ENCODE measurements at regions not wholly inside any gene's neighbourhood (a gene's known extent, or its start where the extent isn't known, plus 50 kb on each side); places are given as distances from the start of the nearest gene placed in this dataset.

DNA sequence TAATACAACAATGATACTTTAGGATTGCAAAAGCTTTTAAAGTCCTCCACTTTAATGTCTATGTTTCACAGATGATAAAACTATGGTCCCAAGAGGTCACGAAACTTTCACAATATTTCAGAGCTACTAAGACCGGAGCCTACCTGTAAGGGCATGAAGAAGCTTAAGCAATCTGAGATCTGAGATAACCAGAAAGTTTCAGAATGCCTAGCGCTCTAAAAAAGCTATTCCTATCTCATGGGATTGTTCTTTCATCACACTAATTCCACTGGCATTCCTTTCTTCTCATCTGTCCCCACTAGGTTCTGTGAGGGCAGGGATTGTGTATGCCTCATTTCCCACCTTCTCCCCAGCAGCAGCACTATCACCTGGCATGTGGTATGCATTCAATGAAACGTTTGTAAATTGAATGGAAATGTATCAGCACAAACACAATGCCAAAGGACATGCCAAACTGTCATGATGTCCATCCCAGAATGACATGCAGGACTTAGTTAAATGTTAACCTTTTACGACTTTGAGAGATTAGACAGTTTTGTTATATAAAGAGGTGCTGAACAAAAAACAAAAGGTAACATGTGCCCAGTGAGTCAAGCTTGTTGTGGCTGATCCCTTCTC lies 104.7 kb upstream of the NR2F2 start:
- DNase-seq (ENCODE audit: low read depth) (peak; percentile 76), FAIRE-seq (peak; percentile 80)
- Histone ChIP-seq H3K27me3 (ENCODE audit: control insufficient read depth, insufficient read depth, low read length) (no peaks in the 10 kb centered on the region), H3K36me3 (ENCODE audit: control insufficient read depth, insufficient read depth, low read length) (no peaks in the 10 kb centered on the region), H3K4me3 (ENCODE audit: low read depth, low read length) (no peak overlapping the region)
- TF ChIP-seq, protein P1, sequence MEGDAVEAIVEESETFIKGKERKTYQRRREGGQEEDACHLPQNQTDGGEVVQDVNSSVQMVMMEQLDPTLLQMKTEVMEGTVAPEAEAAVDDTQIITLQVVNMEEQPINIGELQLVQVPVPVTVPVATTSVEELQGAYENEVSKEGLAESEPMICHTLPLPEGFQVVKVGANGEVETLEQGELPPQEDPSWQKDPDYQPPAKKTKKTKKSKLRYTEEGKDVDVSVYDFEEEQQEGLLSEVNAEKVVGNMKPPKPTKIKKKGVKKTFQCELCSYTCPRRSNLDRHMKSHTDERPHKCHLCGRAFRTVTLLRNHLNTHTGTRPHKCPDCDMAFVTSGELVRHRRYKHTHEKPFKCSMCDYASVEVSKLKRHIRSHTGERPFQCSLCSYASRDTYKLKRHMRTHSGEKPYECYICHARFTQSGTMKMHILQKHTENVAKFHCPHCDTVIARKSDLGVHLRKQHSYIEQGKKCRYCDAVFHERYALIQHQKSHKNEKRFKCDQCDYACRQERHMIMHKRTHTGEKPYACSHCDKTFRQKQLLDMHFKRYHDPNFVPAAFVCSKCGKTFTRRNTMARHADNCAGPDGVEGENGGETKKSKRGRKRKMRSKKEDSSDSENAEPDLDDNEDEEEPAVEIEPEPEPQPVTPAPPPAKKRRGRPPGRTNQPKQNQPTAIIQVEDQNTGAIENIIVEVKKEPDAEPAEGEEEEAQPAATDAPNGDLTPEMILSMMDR (IDR thresholded peaks at IDR 0.05; ENCODE audit: insufficient read depth, low read length, severe bottlenecking) = no peak

DNA sequence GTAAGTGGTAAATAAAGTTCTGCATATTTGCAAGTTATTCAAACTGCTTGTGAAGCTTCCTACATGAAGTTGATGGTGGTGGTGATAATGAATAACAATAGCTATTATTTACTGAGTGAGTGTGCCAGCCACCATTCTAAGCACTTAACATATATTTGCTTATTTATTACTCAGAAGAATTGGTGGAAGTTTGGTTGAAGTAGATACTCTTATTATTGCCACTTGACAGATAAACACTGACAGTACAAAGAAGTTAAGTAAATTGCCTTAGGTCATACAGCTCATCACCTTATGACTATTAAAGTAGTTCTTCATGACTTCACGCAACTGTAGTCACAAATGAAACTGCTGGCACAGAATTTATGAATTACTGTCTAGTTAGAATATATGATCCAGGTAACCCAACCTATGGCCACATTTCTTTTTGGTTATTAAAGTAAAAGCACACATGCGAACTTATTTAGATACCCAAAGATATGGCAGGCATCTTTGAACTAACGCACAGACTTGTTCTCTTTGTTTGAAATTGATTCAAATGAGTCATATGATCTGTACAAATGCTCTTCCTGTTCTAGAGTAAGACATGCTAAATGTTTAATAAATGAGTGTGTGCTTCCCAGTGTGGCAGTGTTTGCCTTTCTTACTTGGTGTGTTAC lies 99.8 kb upstream of the NR2F2 start:
- H3K4me3 ChIP-seq (ENCODE audit: low read depth, low read length) = no peak overlapping the region
- peak; percentile 96 for DNase-seq (ENCODE audit: low read depth)
- no peak for FAIRE-seq
- TF ChIP-seq, protein P1 (IDR thresholded peaks at IDR 0.05; ENCODE audit: insufficient read depth, low read length, severe bottlenecking) = no peak
- H3K27me3 ChIP-seq (ENCODE audit: control insufficient read depth, insufficient read depth, low read length) = no peaks in the 10 kb centered on the region
- H3K36me3 ChIP-seq (ENCODE audit: control insufficient read depth, insufficient read depth, low read length) = no peaks in the 10 kb centered on the region

DNA sequence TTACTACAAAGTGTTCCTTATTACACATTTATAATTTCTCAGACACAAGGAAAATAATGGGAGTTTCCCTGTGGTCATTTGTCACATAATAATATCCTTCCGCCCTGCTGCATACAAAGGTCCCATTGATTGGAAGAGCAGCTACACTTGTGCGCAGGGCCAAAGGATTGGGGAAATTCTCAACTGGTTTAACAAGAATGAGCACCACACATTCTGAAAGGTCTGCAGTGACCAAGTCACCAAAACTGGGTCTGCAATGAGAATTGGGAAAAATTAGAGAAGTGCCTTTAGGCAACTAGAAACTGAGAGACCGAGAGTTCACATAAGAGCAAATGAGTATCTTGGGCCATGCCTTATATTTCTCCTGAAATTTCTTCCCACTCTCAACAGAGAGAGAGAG lies 98.2 kb upstream of the NR2F2 start:
- no peak for DNase-seq (ENCODE audit: low read depth)
- Histone ChIP-seq H3K4me3 (ENCODE audit: low read depth, low read length) (no peak overlapping the region), H3K36me3 (ENCODE audit: control insufficient read depth, insufficient read depth, low read length) (no peaks in the 10 kb centered on the region), H3K27me3 (ENCODE audit: control insufficient read depth, insufficient read depth, low read length) (no peaks in the 10 kb centered on the region)
- no peak for FAIRE-seq
- TF ChIP-seq, protein P1 (IDR thresholded peaks at IDR 0.05; ENCODE audit: insufficient read depth, low read length, severe bottlenecking) = no peak

DNA sequence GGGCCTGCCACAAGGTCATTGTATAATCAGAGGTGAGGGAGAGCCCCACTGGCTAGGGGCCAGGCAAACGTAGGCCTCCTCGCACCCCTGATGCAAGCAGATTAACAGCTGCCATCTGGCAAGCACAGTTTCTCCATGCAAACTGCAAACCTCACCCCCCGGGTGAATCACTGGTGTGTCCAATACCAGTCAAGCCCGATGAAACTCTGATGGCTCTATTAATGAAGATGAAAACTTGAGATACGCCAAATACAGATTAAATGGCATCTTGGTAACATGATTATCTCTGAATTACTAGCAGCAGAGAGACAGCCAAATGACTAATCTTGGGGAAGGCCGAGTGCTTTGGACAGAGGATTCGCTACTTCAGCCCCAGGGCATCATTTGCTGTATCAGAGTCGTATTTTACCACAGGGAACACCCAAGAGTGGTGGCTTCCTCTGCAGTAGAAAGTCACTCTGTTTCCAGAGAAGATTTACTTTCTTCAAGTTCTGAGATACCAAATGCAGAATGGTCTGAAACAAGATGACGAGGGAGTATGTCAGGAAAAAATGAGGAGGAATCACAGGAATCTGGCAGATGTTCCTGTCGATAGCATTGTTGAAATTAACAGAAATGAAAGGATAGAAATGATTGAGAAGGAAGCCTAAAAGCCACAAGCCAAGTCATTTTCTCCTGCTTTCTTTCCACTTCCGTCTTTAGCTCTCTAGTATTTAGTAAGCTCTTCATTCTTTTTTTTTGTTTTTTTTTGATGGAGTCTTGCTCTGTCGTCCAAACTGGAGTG lies 96.2 kb upstream of the NR2F2 start:
- H3K27me3 ChIP-seq (ENCODE audit: control insufficient read depth, insufficient read depth, low read length) = no peaks in the 10 kb centered on the region
- TF ChIP-seq, protein P1 (IDR thresholded peaks at IDR 0.05; ENCODE audit: insufficient read depth, low read length, severe bottlenecking) = no peak
- DNase-seq (ENCODE audit: low read depth) (peak; percentile 36), FAIRE-seq (no peak)
- no peak overlapping the region for H3K4me3 ChIP-seq (ENCODE audit: low read depth, low read length)
- H3K36me3 ChIP-seq (ENCODE audit: control insufficient read depth, insufficient read depth, low read length) = no peaks in the 10 kb centered on the region

DNA sequence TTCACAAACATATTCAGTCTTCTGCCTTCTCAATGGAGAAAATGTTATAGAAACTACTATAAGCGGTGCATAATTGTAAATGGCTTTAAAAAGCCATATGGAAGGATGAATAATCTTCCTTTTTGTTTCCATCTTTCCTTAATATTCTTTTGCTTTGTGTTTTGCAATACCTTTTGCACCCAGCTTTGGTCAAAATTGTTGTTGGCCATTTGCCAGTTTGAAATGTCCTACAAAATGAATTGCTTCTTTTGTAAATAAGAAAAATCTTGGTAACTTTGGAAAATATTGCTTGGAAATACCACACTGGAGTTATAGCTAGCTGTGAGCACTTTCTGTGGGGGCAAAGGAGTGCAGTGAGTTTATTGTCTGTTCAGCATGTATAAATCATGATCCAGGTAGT lies 93.5 kb upstream of the NR2F2 start:
- Histone ChIP-seq H3K27me3 (ENCODE audit: control insufficient read depth, insufficient read depth, low read length) (no peaks in the 10 kb centered on the region), H3K4me3 (ENCODE audit: low read depth, low read length) (no peak overlapping the region), H3K36me3 (ENCODE audit: control insufficient read depth, insufficient read depth, low read length) (no peaks in the 10 kb centered on the region)
- FAIRE-seq (no peak), DNase-seq (ENCODE audit: low read depth) (no peak)
- TF ChIP-seq, protein P1 (IDR thresholded peaks at IDR 0.05; ENCODE audit: insufficient read depth, low read length, severe bottlenecking) = no peak
